ENCODE measurements at regions not wholly inside any gene's neighbourhood (a gene's known extent, or its start where the extent isn't known, plus 50 kb on each side); places are given as distances from the start of the nearest gene placed in this dataset.

DNA sequence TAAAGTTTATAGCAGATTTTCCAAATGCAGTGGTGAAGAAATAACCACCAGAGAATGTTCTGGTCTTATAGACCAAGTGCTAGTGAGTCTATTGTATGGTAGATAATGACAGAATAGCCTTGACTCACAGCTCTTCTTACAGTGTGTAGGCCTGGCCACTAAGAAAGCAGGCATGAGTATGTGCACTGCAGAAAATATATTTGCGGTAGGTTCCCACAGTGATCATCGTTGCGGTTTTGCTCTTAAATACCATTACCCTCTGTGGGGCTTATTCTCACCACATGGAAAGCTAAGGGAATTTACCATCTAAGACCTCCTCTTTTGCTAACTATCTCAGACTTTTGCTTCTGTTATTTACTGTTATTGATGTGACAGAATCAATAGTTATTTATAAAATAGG, 212.3 kb upstream of the SYNDIG1 start:
- Mint-ChIP-seq H3K4me3 (no peak overlapping the region), H3K9me3 (peaks cover 0 to 7% (median 0%) of the 10 kb centered on the region in 7 donors), H3K27me3 (ENCODE audit: low read depth in 3 of 3) (no peaks in the 10 kb centered on the region), H3K36me3 (no peaks in the 10 kb centered on the region), H3K4me1 (no peaks in the 10 kb centered on the region), H3K27ac (no peak overlapping the region)
- H3K4me2 ChIP-seq (replicated peaks; ENCODE audit: extremely low read depth, low read length, poor library complexity, severe bottlenecking) = no peak overlapping the region
- H3K9me3 ChIP-seq (replicated peaks in 1 of 2; ENCODE audit: control insufficient read depth in 1 of 2, insufficient read depth in 1 of 2, low read length in 2 of 2) = no peaks in the 10 kb centered on the region
- intact Hi-C loops (cut with micrococcal nuclease) = no loop called here
- no peak overlapping the region for H3K4me3 ChIP-seq (replicated peaks in 1 of 3; ENCODE audit: low read depth in 2 of 3, low read length in 3 of 3)
- H3K36me3 ChIP-seq (replicated peaks in 1 of 2; ENCODE audit: control insufficient read depth in 1 of 2, insufficient read depth in 2 of 2, low read length in 2 of 2) = no peaks in the 10 kb centered on the region
- TF ChIP-seq CTCF (IDR thresholded peaks at IDR 0.05) = no peak
- no peak overlapping the region for H3K27ac ChIP-seq (ENCODE audit: low read depth in 1 of 2, low read length in 2 of 2)
- no peak overlapping the region for H2AFZ ChIP-seq (ENCODE audit: insufficient read depth, low read depth, low read length, poor library complexity, severe bottlenecking)
- H3K27me3 ChIP-seq (ENCODE audit: control insufficient read depth in 2 of 2, insufficient read depth in 2 of 2, low read length in 2 of 2) = no peaks in the 10 kb centered on the region
- no peaks in the 10 kb centered on the region for H4K20me1 ChIP-seq (ENCODE audit: insufficient read depth, low read length)
- no peaks in the 10 kb centered on the region for H3K79me2 ChIP-seq (ENCODE audit: insufficient read depth, low read length)
- no peak overlapping the region for H3K9ac ChIP-seq (ENCODE audit: insufficient read depth, low read length, poor library complexity, severe bottlenecking)
- no peaks in the 10 kb centered on the region for H3K4me1 ChIP-seq (ENCODE audit: control insufficient read depth in 1 of 2, insufficient read depth in 2 of 2, low read length in 2 of 2)
- WGBS (ENCODE audit: insufficient coverage) = no CpG with 5 or more reads among the region's 3 CpGs
- no peak for DNase-seq

- Histone ChIP-seq H2AFZ (ENCODE audit: insufficient read depth, low read depth, low read length, poor library complexity, severe bottlenecking) (no peak overlapping the region), H4K20me1 (ENCODE audit: insufficient read depth, low read length) (no peaks in the 10 kb centered on the region), H3K27me3 (ENCODE audit: control insufficient read depth in 2 of 2, insufficient read depth in 2 of 2, low read length in 2 of 2) (no peaks in the 10 kb centered on the region), H3K27ac (ENCODE audit: low read depth in 1 of 2, low read length in 2 of 2) (no peak overlapping the region), H3K4me2 (replicated peaks; ENCODE audit: extremely low read depth, low read length, poor library complexity, severe bottlenecking) (no peak overlapping the region), H3K4me1 (ENCODE audit: control insufficient read depth in 1 of 2, insufficient read depth in 2 of 2, low read length in 2 of 2) (no peaks in the 10 kb centered on the region), H3K9ac (ENCODE audit: insufficient read depth, low read length, poor library complexity, severe bottlenecking) (no peak overlapping the region), H3K36me3 (replicated peaks in 1 of 2; ENCODE audit: control insufficient read depth in 1 of 2, insufficient read depth in 2 of 2, low read length in 2 of 2) (no peaks in the 10 kb centered on the region), H3K79me2 (ENCODE audit: insufficient read depth, low read length) (no peaks in the 10 kb centered on the region), H3K4me3 (replicated peaks in 1 of 3; ENCODE audit: low read depth in 2 of 3, low read length in 3 of 3) (no peak overlapping the region), H3K9me3 (replicated peaks in 1 of 2; ENCODE audit: control insufficient read depth in 1 of 2, insufficient read depth in 1 of 2, low read length in 2 of 2) (no peaks in the 10 kb centered on the region)
- H3K36me3 Mint-ChIP-seq = no peaks in the 10 kb centered on the region
- 93% methylated on average over 7 of the region's 9 CpGs for WGBS (ENCODE audit: insufficient coverage)
- H3K27ac Mint-ChIP-seq = no peak overlapping the region
- peaks cover 0 to 7% (median 0%) of the 10 kb centered on the region in 7 donors for H3K9me3 Mint-ChIP-seq
- no peak overlapping the region for H3K4me3 Mint-ChIP-seq
- no peak for TF ChIP-seq CTCF (IDR thresholded peaks at IDR 0.05)
- H3K4me1 Mint-ChIP-seq = no peaks in the 10 kb centered on the region
- no peaks in the 10 kb centered on the region for H3K27me3 Mint-ChIP-seq (ENCODE audit: low read depth in 3 of 3)
- intact Hi-C loops (cut with micrococcal nuclease) = no loop called here
- no peak for DNase-seq
Measured at GRCh38 chr20:24256307-24256706, 213.1 kb upstream of the SYNDIG1 start.

All from CD14-positive monocyte (primary cell).